ENCODE measurements at regions not wholly inside any gene's neighbourhood (a gene's known extent, or its start where the extent isn't known, plus 50 kb on each side); places are given as distances from the start of the nearest gene placed in this dataset.

- intact Hi-C loops (cut with DNase I), result no loop called here
- Histone ChIP-seq H3K4me1 (no peaks in the 10 kb centered on the region), H3K4me3 (no peak overlapping the region), H3K9me3 (no peaks in the 10 kb centered on the region), H3K27me3 (no peaks in the 10 kb centered on the region), H3K27ac (no peak overlapping the region), H3K36me3 (replicated peaks in 1 of 2; ENCODE audit: insufficient read depth in 1 of 2, low read depth in 2 of 2) (no peaks in the 10 kb centered on the region)
- DNase-seq (no peak), ATAC-seq (no peak)
- WGBS, 2 donors, result 72 to 77% methylated on average over 4 of the region's 4 CpGs
- no peak for TF ChIP-seq POLR2A (IDR thresholded peaks at IDR 0.05)
- TF ChIP-seq, protein P1, sequence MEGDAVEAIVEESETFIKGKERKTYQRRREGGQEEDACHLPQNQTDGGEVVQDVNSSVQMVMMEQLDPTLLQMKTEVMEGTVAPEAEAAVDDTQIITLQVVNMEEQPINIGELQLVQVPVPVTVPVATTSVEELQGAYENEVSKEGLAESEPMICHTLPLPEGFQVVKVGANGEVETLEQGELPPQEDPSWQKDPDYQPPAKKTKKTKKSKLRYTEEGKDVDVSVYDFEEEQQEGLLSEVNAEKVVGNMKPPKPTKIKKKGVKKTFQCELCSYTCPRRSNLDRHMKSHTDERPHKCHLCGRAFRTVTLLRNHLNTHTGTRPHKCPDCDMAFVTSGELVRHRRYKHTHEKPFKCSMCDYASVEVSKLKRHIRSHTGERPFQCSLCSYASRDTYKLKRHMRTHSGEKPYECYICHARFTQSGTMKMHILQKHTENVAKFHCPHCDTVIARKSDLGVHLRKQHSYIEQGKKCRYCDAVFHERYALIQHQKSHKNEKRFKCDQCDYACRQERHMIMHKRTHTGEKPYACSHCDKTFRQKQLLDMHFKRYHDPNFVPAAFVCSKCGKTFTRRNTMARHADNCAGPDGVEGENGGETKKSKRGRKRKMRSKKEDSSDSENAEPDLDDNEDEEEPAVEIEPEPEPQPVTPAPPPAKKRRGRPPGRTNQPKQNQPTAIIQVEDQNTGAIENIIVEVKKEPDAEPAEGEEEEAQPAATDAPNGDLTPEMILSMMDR (IDR thresholded peaks at IDR 0.05), result no peak
Measured at GRCh38 chr3:81003817-81004216, 757.6 kb downstream of the GBE1 start.

GRCh38 chr3:81003008-81003645, 758.3 kb downstream of the GBE1 start:
- TF ChIP-seq POLR2A (IDR thresholded peaks at IDR 0.05), result no peak
- TF ChIP-seq, protein P1 (IDR thresholded peaks at IDR 0.05), result no peak
- no peak for DNase-seq
- H3K4me3 ChIP-seq, result no peak overlapping the region
- no peak overlapping the region for H3K27ac ChIP-seq
- no peaks in the 10 kb centered on the region for H3K4me1 ChIP-seq
- no peak for ATAC-seq
- intact Hi-C loops (cut with DNase I), result no loop called here
- no peaks in the 10 kb centered on the region for H3K9me3 ChIP-seq
- no peaks in the 10 kb centered on the region for H3K27me3 ChIP-seq
- WGBS, 2 donors, result 27 to 33% methylated on average over 1 of the region's 1 CpG
- no peaks in the 10 kb centered on the region for H3K36me3 ChIP-seq (replicated peaks in 1 of 2; ENCODE audit: insufficient read depth in 1 of 2, low read depth in 2 of 2)

GRCh38 chr3:80999481-80999880, 762.0 kb downstream of the GBE1 start:
- Histone ChIP-seq H3K4me1 (no peaks in the 10 kb centered on the region), H3K9me3 (no peaks in the 10 kb centered on the region), H3K36me3 (replicated peaks in 1 of 2; ENCODE audit: insufficient read depth in 1 of 2, low read depth in 2 of 2) (no peaks in the 10 kb centered on the region), H3K27ac (no peak overlapping the region), H3K4me3 (no peak overlapping the region), H3K27me3 (no peaks in the 10 kb centered on the region)
- DNase-seq (no peak), ATAC-seq (no peak)
- intact Hi-C loops (cut with DNase I), result no loop called here
- no peak for TF ChIP-seq POLR2A (IDR thresholded peaks at IDR 0.05)
- TF ChIP-seq, protein P1 (IDR thresholded peaks at IDR 0.05), result no peak
- WGBS, 2 donors, result 50 to 79% methylated on average over 1 of the region's 1 CpG

DNA sequence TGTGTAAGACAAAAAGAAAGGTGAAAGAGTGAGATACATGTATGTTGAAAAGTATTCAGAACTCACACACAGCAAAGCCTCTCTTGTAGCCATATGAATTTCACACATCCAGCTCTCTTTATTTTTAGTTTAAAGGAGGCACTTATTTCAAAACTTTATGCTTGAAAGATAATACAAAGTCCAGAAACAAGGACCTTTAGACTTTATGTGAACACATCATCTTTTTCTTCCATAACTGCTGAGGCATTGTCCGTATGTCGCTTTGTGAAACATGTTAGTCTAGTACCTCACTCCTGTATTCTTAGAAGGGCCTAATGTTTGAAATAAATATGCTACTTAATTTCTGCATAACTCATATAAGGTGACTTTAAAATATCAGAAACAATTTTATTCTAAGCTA, 763.4 kb downstream of the GBE1 start:
- DNase-seq (no peak), ATAC-seq (no peak)
- H3K9me3 ChIP-seq, result no peaks in the 10 kb centered on the region
- H3K27me3 ChIP-seq, result no peaks in the 10 kb centered on the region
- H3K27ac ChIP-seq, result no peak overlapping the region
- H3K36me3 ChIP-seq (replicated peaks in 1 of 2; ENCODE audit: insufficient read depth in 1 of 2, low read depth in 2 of 2), result no peaks in the 10 kb centered on the region
- TF ChIP-seq POLR2A (IDR thresholded peaks at IDR 0.05), result no peak
- TF ChIP-seq, protein P1 (IDR thresholded peaks at IDR 0.05), result no peak
- 91 to 94% methylated on average over 2 of the region's 2 CpGs for WGBS, 2 donors
- no peaks in the 10 kb centered on the region for H3K4me1 ChIP-seq
- no peak overlapping the region for H3K4me3 ChIP-seq
- intact Hi-C loops (cut with DNase I), result no loop called here

DNA sequence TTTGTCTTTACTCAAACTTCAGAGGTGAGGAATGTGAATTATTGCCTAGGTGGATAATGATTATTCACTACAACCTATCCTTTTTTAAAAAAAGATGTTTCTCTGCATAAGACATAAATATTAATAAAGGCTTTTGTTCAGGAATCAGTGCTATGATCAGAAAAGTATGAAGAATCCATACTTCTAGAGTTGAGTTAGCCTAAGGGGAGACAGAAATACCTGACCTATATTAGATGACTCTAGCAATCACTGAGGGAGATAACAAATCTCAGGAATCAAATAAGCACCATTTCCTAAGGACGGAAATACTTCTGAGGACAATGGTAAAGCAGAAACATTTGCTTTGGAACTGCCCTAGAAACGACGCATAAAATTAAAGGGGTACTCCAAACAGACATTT, 763.8 kb downstream of the GBE1 start:
- Histone ChIP-seq H3K4me3 (no peak overlapping the region), H3K27ac (no peak overlapping the region), H3K4me1 (no peaks in the 10 kb centered on the region), H3K9me3 (no peaks in the 10 kb centered on the region), H3K27me3 (no peaks in the 10 kb centered on the region), H3K36me3 (replicated peaks in 1 of 2; ENCODE audit: insufficient read depth in 1 of 2, low read depth in 2 of 2) (no peaks in the 10 kb centered on the region)
- WGBS, 2 donors, result 25 to 28% methylated on average over 3 of the region's 3 CpGs
- TF ChIP-seq POLR2A (IDR thresholded peaks at IDR 0.05), result no peak
- TF ChIP-seq, protein P1 (IDR thresholded peaks at IDR 0.05), result no peak
- intact Hi-C loops (cut with DNase I), result no loop called here
- no peak for ATAC-seq
- no peak for DNase-seq
